ENCODE measurements at regions not wholly inside any gene's neighbourhood (a gene's known extent, or its start where the extent isn't known, plus 50 kb on each side); places are given as distances from the start of the nearest gene placed in this dataset.
"Not testable (repeated sequence)": the region's sequence is repeated elsewhere in the genome, so short reads cannot be mapped to it uniquely, and the experiment has no call there.

- not testable (repeated sequence) for TF ChIP-seq POLR2A (IDR thresholded peaks at IDR 0.05; ENCODE audit: low read depth, low read length); POLR2AphosphoS5 (IDR thresholded peaks at IDR 0.05; ENCODE audit: low read depth, low read length); SPI1 (IDR thresholded peaks at IDR 0.05; ENCODE audit: low read depth, low read length); TAF1 (IDR thresholded peaks at IDR 0.05; ENCODE audit: low read depth, low read length); PAX5 (IDR thresholded peaks at IDR 0.05; ENCODE audit: insufficient read depth, low read length, severe bottlenecking)
Measured at GRCh38 chr11:89654669-89655068, 55.4 kb upstream of the TRIM77 start.
